Panc1 (cell line): ENCODE measurements at regions not wholly inside any gene's neighbourhood (a gene's known extent, or its start where the extent isn't known, plus 50 kb on each side); places are given as distances from the start of the nearest gene placed in this dataset.

Experiments
- CTCF ChIP-seq: fragments of 450-650 bp; IDR thresholded peaks from 2 replicates; pipeline ENCODE4 v1.5.1; 2017; ENCODE audit warnings: mild to moderate bottlenecking
- POLR2AphosphoS5 ChIP-seq: IDR thresholded peaks from 2 replicates; pipeline ENCODE4 v1.6.1; 2012; ENCODE audit warnings: mild to moderate bottlenecking, low read depth, low read length, moderate library complexity

DNA sequence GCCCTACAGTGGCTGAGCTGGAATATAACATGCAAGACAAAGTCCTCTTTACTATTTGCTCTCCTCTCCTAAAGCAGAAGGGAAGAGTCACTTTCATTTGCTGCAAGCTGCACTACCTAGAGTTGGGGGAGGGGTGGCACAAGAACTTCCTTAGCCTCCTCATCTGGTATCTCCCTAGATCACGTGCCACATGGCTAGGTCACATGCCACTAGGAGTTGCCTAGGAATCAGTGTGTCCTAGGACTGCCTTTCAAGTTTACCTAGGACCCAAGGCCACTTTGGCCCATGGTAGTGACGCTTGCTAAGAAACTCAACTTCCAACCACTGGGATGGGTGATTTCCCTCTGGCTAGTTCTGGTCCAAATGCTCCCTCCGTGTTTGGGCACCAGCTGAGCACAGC lies 625.2 kb downstream of the DIAPH3 start:
- TF ChIP-seq CTCF (no peak), POLR2AphosphoS5 (no peak)
